HG02763 (cell line): ENCODE measurements at regions not wholly inside any gene's neighbourhood (a gene's known extent, or its start where the extent isn't known, plus 50 kb on each side); places are given as distances from the start of the nearest gene placed in this dataset.

Source experiments
- ATAC-seq: cut with Tn5 transposase; IDR thresholded peaks from one replicate; pipeline ENCODE4 v1.9.1; 2021; ENCODE audit warnings: mild to moderate bottlenecking, moderate library complexity; ENCODE audit not compliant: unreplicated experiment

GRCh38 chrX:4358577-4358976, 645.1 kb upstream of the PRKX start:
- no peak for ATAC-seq

DNA sequence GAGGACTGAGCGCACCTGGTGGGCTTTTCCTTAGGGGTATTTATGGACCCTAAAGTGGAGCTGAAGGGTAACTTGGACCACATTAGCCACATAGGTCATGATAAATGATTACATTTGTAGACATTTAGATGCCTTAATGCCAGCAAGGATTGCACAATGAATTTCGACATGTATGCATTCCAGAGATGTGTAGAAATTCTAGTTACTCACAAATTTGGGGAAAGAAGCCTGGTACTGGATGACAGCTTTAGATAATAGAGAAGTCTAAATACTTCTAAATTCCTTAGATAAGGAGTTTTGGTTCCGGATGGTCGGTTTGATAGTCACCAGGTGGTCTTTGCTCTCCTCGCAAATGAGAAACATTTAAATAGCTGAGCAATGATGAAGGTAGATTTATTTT, 609.5 kb upstream of the PRKX start:
- no peak for ATAC-seq

DNA sequence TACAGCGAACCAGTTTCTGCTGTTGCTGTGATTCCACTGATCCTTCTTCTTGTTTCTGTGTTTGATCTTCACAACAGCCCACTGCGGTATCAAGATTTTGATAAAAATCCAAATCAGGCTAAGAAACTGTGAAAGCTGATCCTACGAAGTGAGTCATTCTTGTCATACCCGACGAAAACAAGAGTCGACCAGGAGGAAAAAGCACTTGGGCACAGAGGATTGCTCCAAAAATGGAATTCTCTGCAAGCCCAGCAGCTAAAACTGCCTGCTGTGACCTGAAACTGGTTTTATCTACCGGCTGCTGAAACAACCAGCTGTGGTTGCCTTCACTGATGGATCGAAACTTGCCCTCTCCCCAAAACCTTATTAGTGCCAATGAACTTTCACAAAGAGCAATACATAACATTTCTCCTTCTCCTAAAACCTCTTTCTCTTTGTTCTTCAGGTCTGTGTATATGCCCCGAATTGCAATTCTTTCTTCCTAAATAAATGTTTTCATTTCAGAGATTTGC, 607.0 kb upstream of the PRKX start:
- no peak for ATAC-seq

DNA sequence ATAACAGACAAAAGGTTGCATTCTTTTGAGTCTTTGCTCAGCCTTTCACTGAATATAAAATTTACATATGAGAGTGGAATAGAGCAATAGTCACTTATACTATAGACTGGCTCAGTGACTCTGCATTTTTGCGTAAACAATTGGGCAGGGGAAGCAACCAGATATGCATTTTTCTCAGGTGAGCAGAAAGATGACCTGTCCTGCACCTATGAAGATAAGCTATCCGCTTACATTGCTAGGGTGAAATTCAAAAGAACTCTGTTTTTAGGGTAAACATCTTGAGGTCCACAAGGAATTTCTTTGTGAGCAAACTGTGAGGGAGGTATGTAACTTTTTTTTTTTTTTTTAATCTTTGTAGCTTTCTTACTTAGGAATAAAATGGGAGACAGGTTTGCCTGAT, 602.4 kb upstream of the PRKX start:
- ATAC-seq = no peak

DNA sequence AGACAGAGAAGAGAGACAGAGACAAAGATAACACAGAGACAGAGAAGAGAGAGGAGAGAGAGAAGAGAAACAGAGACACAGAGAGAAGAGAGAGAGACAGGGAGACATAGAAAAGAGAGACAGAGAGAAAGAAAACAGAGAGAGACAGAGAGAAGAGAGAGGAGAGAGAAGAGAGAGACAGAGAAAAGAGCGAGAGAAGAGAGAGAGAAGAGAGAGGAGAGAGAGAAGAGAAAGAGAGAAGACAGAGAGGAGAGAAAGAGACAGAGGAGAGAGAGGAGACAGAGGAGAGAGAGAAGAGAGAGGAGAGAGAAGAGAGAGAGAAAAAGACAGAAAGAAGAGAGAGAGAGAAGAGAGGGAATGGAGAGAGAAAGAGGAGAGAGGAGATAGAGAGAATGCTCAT, 601.1 kb upstream of the PRKX start:
- ATAC-seq = no peak

GRCh38 chrX:4277122-4277521, 563.7 kb upstream of the PRKX start:
- ATAC-seq = no peak

- ATAC-seq = no peak
Observed at GRCh38 chrX:4268676-4269075, 555.2 kb upstream of the PRKX start.

GRCh38 chrX:4265036-4265435, 551.6 kb upstream of the PRKX start:
- ATAC-seq = no peak

DNA sequence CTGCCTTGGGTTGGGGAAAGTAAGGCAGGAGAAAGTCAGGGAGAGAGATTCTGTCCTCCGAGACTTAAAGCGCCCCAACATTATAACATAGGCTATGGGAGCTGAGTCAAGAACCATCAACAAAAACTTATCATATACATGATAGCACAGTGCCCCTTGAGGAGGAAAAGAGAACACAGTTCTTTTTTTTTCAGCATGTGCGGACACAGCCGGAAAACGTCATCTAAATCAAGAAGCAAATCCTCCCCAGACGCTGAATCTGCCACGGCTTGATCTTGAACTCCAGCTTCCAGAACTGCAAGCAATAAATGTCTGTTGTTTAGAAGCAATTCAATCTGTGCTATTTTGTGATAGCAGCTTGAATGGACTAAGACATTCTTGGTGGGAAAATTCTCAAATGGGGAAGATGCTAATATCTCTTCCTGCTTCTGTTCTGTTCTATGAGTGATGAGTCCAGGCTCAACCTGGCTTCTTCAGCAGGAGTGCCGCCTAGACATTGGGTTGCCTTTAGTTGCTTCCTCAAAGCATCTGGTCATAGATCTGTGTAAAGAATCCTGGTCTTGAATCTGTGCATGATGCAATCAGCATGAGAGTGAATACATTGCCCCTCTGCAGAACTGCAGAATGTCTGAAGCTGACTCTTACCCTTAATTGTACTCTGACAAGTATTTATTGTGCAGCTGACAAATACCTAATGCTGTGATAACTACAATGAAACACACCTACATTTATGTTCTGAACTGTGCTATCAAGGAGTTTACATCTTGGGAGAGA, 549.8 kb upstream of the PRKX start:
- no peak for ATAC-seq

DNA sequence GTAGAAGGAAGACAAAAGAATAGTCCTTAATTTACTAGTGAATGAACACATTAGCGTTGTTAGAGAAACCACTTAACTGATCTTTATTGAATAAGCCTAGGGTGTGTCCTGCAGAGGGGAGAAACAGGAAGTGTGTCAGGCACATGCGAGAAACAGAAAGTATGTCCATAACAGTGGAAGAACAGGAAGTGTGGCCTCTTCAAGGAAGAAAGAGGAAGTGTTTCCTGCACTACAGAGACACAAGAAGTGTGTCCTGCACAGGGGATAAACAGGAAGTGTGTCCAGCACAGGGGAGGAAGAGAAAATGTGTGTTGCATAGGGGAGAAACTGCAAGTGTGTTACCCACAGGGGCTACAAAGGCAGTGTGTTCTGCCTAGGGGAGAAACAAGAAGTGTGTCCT, 539.6 kb upstream of the PRKX start:
- no peak for ATAC-seq

DNA sequence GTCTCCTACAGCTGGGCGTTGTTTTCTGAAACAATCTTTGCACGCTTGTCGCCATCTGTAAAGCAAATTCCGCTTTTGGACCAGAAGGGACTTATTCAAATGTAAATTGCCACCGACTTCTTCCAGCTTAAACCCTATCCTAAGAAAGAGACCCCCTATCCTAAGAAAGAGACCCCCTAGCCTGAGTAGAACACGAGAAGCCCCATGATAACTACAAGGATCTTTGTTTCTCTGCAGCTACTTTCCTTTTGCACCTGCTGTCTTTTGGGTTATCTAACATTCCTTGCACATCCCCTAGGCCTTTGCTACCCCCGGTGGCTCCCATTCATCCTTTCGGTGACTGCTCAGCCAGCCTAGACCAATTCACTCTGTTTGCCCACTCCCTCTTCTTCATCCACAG, 536.0 kb upstream of the PRKX start:
- ATAC-seq = no peak

- no peak for ATAC-seq
Observed at GRCh38 chrX:4243759-4244158, 530.3 kb upstream of the PRKX start.

- no peak for ATAC-seq
Observed at GRCh38 chrX:4240541-4241194, 527.2 kb upstream of the PRKX start.

GRCh38 chrX:4239650-4240540, 526.4 kb upstream of the PRKX start:
- no peak for ATAC-seq

GRCh38 chrX:4238916-4239315, 525.5 kb upstream of the PRKX start:
- no peak for ATAC-seq

DNA sequence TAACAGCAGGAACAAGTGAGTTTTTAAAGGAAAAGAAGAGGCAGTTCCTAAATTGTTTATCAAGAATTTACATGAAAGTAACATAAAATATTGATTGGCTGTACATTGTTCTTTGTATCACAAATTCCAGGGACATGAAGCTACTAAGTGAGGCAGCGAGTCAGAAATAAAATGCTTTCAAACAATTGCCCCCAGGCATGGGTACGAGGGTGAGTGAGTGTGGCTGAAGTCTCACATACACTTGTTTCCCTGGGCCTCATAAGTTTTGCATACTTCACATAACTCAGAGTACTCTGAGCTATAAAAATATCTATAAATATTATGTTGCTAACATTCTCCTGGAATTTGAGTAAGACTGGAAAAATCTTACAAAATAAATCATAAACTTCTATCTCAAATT, 511.6 kb upstream of the PRKX start:
- no peak for ATAC-seq

DNA sequence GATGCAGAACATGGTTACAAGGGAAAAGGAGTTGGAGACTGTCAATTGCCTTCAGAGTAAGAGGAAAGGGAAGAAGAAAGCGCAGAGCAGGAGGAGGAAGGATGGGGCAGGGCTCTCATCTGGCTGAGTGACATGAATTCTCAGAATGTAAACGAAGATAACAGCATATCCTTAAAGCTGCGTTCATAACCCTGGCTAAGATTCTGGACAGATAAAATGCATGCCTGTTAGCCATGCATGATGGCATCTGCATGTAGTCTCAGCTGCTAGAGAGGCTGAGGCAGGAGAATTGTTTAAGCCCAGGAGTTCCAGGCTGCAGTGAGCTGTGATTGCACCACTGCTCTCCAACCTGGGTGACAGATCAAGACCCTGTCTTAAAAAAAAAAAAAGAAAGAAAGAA, 493.5 kb upstream of the PRKX start:
- ATAC-seq = no peak

GRCh38 chrX:4197971-4198370, 484.5 kb upstream of the PRKX start:
- ATAC-seq = no peak

DNA sequence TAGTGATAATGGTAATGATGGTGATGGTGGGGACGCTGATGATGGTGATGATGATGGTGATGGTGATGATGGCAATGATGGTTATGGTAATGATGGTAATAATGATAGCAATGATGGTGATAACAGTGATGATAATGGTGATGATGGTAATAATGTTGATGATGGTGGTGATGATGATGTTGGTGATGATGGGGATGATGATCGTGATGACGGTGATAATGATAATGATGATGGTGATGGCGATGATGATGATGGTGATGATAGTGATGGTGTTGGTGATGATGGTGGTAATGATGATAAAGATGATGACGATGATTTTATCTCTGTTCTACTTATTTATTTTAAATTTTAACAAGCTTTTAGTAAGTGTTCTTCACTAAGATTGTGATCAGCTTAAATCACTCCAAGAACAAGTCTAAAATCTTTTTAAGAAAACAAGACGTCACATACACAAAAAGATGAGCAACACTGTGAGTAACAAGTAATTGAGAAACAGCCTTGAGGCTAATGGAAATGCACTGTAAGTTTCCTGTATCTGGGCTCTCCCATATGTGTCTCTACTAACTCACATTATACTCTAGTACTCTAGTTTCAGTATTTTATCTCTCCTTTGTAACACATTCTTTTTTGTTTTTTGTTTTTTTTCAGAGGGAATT, 480.2 kb upstream of the PRKX start:
- ATAC-seq = no peak

DNA sequence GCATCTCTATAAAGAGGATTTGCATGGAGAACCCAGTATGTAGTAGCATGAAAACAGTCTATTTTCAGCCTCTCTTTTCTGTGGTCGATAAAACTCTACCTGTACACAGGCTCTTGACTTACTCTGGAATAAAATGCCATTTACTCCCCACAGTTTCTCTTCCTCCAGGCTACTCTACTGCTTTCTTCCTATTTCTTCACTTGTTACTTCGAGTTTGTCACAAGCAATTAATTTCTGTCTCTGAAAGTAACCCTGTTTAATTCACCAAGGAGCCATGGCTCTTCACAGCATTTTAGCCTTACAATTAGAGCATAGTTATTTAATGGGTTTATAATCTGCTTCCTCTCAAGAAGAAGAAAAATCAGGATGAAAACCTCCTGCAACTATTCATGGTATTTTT, 472.9 kb upstream of the PRKX start:
- ATAC-seq = no peak

GRCh38 chrX:4185086-4185485, 471.6 kb upstream of the PRKX start:
- ATAC-seq = no peak
